ENCODE measurements at regions not wholly inside any gene's neighbourhood (a gene's known extent, or its start where the extent isn't known, plus 50 kb on each side); places are given as distances from the start of the nearest gene placed in this dataset.

DNA sequence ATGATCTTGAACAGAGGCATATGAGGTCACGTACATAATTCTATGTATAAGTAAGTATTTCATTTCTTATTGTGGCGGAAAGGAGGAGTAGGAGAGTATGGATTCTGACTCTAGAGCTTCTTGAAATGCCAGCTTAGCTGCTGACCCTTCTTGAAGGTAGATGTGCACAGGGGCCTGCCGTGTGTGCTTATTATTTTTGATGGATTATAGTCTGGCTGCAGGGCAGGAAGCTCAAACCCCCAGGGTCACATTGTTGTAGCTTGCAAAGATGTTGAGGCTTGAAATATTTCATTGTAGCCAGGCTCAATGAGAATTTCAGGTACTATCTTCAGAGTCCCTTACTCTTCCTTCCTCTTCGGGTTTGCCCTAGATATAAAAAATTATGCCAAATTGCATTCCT lies 418.8 kb downstream of the OLFM4 start (continued):
- no peak for TF ChIP-seq KDM5A (IDR thresholded peaks at IDR 0.05; ENCODE audit: low read length)

- H3K14ac ChIP-seq (ENCODE audit: insufficient read length): no peak overlapping the region
- no peak overlapping the region for H3K18ac ChIP-seq (ENCODE audit: extremely low read depth, low read length)
- H2BK15ac ChIP-seq (ENCODE audit: low read length): no peak overlapping the region
- H3K4ac ChIP-seq (replicated peaks; ENCODE audit: insufficient read length, low read depth, low read length): no peak overlapping the region
- no peak for TF ChIP-seq BACH1 (IDR thresholded peaks at IDR 0.05; ENCODE audit: low read length)
- TF ChIP-seq POLR2A (IDR thresholded peaks at IDR 0.05; ENCODE audit: control extremely low read depth in 1 of 2, low read depth in 2 of 2, low read length in 2 of 2): no peak
- no peak for TF ChIP-seq CHD1 (IDR thresholded peaks at IDR 0.05; ENCODE audit: low read depth, low read length)
- TF ChIP-seq CHD2 (IDR thresholded peaks at IDR 0.05; ENCODE audit: low read length): no peak
- TF ChIP-seq TCF12 (IDR thresholded peaks at IDR 0.05; ENCODE audit: low read depth, low read length): no peak
- no peak for TF ChIP-seq EGR1 (IDR thresholded peaks at IDR 0.05; ENCODE audit: borderline replicate concordance, low read depth, low read length)
- no peak for TF ChIP-seq CBX5 (IDR thresholded peaks at IDR 0.05; ENCODE audit: low read depth, low read length)
- no peak for TF ChIP-seq HDAC6 (IDR thresholded peaks at IDR 0.05; ENCODE audit: low read depth, low read length)
- no peak overlapping the region for H4K5ac ChIP-seq (ENCODE audit: insufficient read length, low read depth, low read length)
- no peaks in the 10 kb centered on the region for H3K79me1 ChIP-seq (ENCODE audit: low read depth, low read length)
- H2BK12ac ChIP-seq (ENCODE audit: low read depth, low read length): no peak overlapping the region
- no peaks in the 10 kb centered on the region for H3K23me2 ChIP-seq (ENCODE audit: low read depth, low read length)
- no peak overlapping the region for H2AFZ ChIP-seq (ENCODE audit: low read length)
- H3K4me2 ChIP-seq (ENCODE audit: insufficient read depth in 1 of 2, low read depth in 2 of 2, low read length in 2 of 2): no peak overlapping the region
- no peaks in the 10 kb centered on the region for H3K4me1 ChIP-seq (replicated peaks in 1 of 4; ENCODE audit: control insufficient read depth in 3 of 4, insufficient read depth in 4 of 4, low read length in 3 of 4)
- DNase-seq (ENCODE audit: low read depth in 1 of 2, low spot score in 2 of 2) (no peak), FAIRE-seq (no peak)
- no peaks in the 10 kb centered on the region for H3K27me3 ChIP-seq (replicated peaks in 1 of 4; ENCODE audit: control insufficient read depth in 3 of 4, extremely low read depth in 1 of 4, insufficient read depth in 3 of 4, low read length in 3 of 4)
- no peak overlapping the region for H4K91ac ChIP-seq (replicated peaks; ENCODE audit: insufficient read length, low read length)
- H3K23ac ChIP-seq (ENCODE audit: insufficient read length): no peak overlapping the region
- POLR2A ChIA-PET (ENCODE audit: partially characterized antibody): no interaction called here
- no peak overlapping the region for H4K8ac ChIP-seq (ENCODE audit: extremely low read depth, insufficient read depth, low read length)
- no peak overlapping the region for H3K4me3 ChIP-seq (ENCODE audit: extremely low read depth in 1 of 4, insufficient read depth in 2 of 4, low read depth in 3 of 4, low read length in 4 of 4)
- no peaks in the 10 kb centered on the region for H3K36me3 ChIP-seq (ENCODE audit: control insufficient read depth in 2 of 4, insufficient read depth in 4 of 4, low read length in 3 of 4)
- H3K56ac ChIP-seq (replicated peaks; ENCODE audit: insufficient read length, low read depth, low read length): no peak overlapping the region
- WGBS, 2 experiments (ENCODE audit: extremely low coverage in 1 of 2, insufficient coverage in 1 of 2, insufficient read length in 1 of 2, insufficient replicate concordance in 2 of 2, low coverage in 1 of 2, low lambda C conversion rate in 2 of 2, missing lambda C conversion rate in 1 of 2): 82% methylated on average over 5 of the region's 5 CpGs; no CpG with 5 or more reads in 1 of the 2 experiments
- no peak overlapping the region for H2AK5ac ChIP-seq (ENCODE audit: low read depth, low read length)
- no peak overlapping the region for H2BK5ac ChIP-seq (ENCODE audit: low read depth, low read length)
- no peaks in the 10 kb centered on the region for H4K20me1 ChIP-seq (replicated peaks in 1 of 2; ENCODE audit: control insufficient read depth in 1 of 2, insufficient read depth in 2 of 2, low read length in 2 of 2)
- H2BK20ac ChIP-seq (ENCODE audit: low read length): no peak overlapping the region
- peaks cover 0 to 10% of the 10 kb centered on the region in 2 experiments; a peak in 2 of 4 replicates for H3K9me3 ChIP-seq (ENCODE audit: insufficient read depth in 2 of 2, low read depth in 1 of 2, low read length in 1 of 2)
- H3K9ac ChIP-seq (replicated peaks in 1 of 4; ENCODE audit: extremely low read depth in 1 of 4, low read depth in 3 of 4, low read length in 3 of 4): no peak overlapping the region
- no peak overlapping the region for H3K27ac ChIP-seq (ENCODE audit: low read depth, low read length)
- no peak overlapping the region for H2BK120ac ChIP-seq (replicated peaks; ENCODE audit: low read depth, low read length)
- no peaks in the 10 kb centered on the region for H3K79me2 ChIP-seq (ENCODE audit: control insufficient read depth in 1 of 2, insufficient read depth in 2 of 2, low read length in 2 of 2)
- CTCF ChIA-PET (ENCODE audit: partially characterized antibody): interaction anchor here (1.0 to 2.1 kb wide), 3 partner anchors 196 to 292 kb away, joined by 3 to 7 read pairs (median 3); no protein-coding TSS in a partner anchor
Measured at GRCh38 chr13:53447863-53448262, 419.2 kb downstream of the OLFM4 start.
